IPS-NIHi7 (cell line): ENCODE measurements at regions not wholly inside any gene's neighbourhood (a gene's known extent, or its start where the extent isn't known, plus 50 kb on each side); places are given as distances from the start of the nearest gene placed in this dataset.

ENCODE experiments used
- DNase-seq: peaks from one replicate; pipeline ENCODE4 v3.0.0; 2012; ENCODE audit warnings: mixed read lengths; ENCODE audit errors: extremely low spot score

GRCh38 chr3:124491098-124491497 lies 239.2 kb upstream of the UMPS start:
- no peak for DNase-seq

- DNase-seq: no peak
Measured at GRCh38 chr3:124491875-124492274, 238.4 kb upstream of the UMPS start.

- peak; percentile 90 for DNase-seq
Measured at GRCh38 chr3:124492824-124493223, 237.4 kb upstream of the UMPS start.

- no peak for DNase-seq
Measured at GRCh38 chr3:124496061-124496460, 234.2 kb upstream of the UMPS start.

- no peak for DNase-seq
Measured at GRCh38 chr3:124497487-124497886, 232.8 kb upstream of the UMPS start.

- no peak for DNase-seq
Measured at GRCh38 chr3:124498891-124499290, 231.4 kb upstream of the UMPS start.

- DNase-seq: no peak
Measured at GRCh38 chr3:124504332-124505059, 225.8 kb upstream of the UMPS start.

- no peak for DNase-seq
Measured at GRCh38 chr3:124509884-124510283, 220.4 kb upstream of the UMPS start.

- no peak for DNase-seq
Measured at GRCh38 chr3:124510290-124510689, 220.0 kb upstream of the UMPS start.

GRCh38 chr3:124512881-124513609 lies 217.2 kb upstream of the UMPS start:
- peak; percentile 41 for DNase-seq

GRCh38 chr3:124513610-124513997 lies 216.6 kb upstream of the UMPS start:
- DNase-seq: peak; percentile 76

GRCh38 chr3:124514683-124515082 lies 215.6 kb upstream of the UMPS start:
- no peak for DNase-seq

- DNase-seq: no peak
Measured at GRCh38 chr3:124516333-124516732, 213.9 kb upstream of the UMPS start.

GRCh38 chr3:124517306-124517705 lies 212.9 kb upstream of the UMPS start:
- DNase-seq: no peak

GRCh38 chr3:124518350-124518749 lies 211.9 kb upstream of the UMPS start:
- no peak for DNase-seq

GRCh38 chr3:124519591-124520194 lies 210.6 kb upstream of the UMPS start:
- DNase-seq: no peak

- DNase-seq: no peak
Measured at GRCh38 chr3:124520970-124521369, 209.3 kb upstream of the UMPS start.

GRCh38 chr3:124522082-124522625 lies 208.1 kb upstream of the UMPS start:
- DNase-seq: no peak

- peak; percentile 32 for DNase-seq
Measured at GRCh38 chr3:124526601-124527000, 203.7 kb upstream of the UMPS start.

GRCh38 chr3:124529826-124530571 lies 200.3 kb upstream of the UMPS start:
- peak; percentile 23 for DNase-seq

GRCh38 chr3:124530916-124531315 lies 199.3 kb upstream of the UMPS start:
- DNase-seq: no peak

- DNase-seq: no peak
Measured at GRCh38 chr3:124532071-124532470, 198.2 kb upstream of the UMPS start.
